GM12892 (cell line): ENCODE measurements at regions not wholly inside any gene's neighbourhood (a gene's known extent, or its start where the extent isn't known, plus 50 kb on each side); places are given as distances from the start of the nearest gene placed in this dataset.

Experiments used
- POLR2A ChIP-seq: IDR thresholded peaks from 2 replicates; pipeline ENCODE4 v1.6.1; 2011; ENCODE audit warnings: low read depth, low read length, control low read depth
- POLR2AphosphoS5 ChIP-seq: IDR thresholded peaks from 2 replicates; pipeline ENCODE4 v1.6.1; 2011; ENCODE audit warnings: low read depth, low read length, control low read depth

DNA sequence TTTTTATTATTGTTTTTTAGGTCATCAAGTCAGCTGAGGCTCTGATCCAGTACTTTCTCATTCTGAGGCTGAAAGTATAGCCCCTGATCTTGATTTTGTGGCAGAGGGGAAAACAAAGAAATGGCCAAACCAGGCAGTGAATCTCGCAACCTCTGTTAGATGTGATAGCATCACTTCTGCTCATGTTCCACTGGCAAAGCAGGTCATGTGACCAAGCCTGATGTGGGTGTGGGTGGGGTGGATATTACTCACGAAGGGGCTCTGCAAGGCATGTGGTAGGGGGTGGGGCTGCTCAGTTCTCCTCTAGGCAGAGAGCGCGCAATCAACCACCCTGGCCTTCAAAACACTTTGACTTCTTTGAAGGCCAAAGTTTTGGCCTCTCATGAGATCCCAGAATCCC, 254.2 kb downstream of the MYCN start:
- TF ChIP-seq POLR2A (no peak), POLR2AphosphoS5 (no peak)
